Pancreas (tissue), 10 donors: ENCODE measurements at regions not wholly inside any gene's neighbourhood (a gene's known extent, or its start where the extent isn't known, plus 50 kb on each side); places are given as distances from the start of the nearest gene placed in this dataset.

Experiments
- ATAC-seq, 4 donors: fragments of 200-7000 bp; cut with Tn5 transposase; one replicate each; pipeline versions ENCODE4 v1.8.0 to v1.9.1; 2020; ENCODE audit warnings: mild to moderate bottlenecking in 4 of 4, moderate library complexity in 4 of 4
- DNase-seq, 6 donors: peaks; one replicate each; pipeline ENCODE4 v3.0.0-alpha.2; 2020
- FAIRE-seq: peaks from 2 replicates; lab custom pipeline; 2012; peaks lifted over from hg19 to GRCh38; lab: Jason Lieb, UNC
- H3K27ac ChIP-seq, 4 donors: fragments of 200-600 bp; sonication (generic); 1 replicate in 3 of 4; 2 replicates in 1 of 4; pipeline versions ENCODE4 v1.5.0 to v1.8.0; 2020
- H3K27me3 ChIP-seq, 4 donors: fragments of 200-600 bp; one replicate each; pipeline ENCODE4 v1.8.0; 2021
- H3K36me3 ChIP-seq, 3 donors: fragments of 200-600 bp; sonication (generic) in 1 of 3; one replicate each; pipeline versions ENCODE4 v1.5.0 to v1.8.0; 2020 to 2021
- H3K4me1 ChIP-seq, 3 donors: fragments of 200-600 bp; one replicate each; pipeline ENCODE4 v1.8.0; 2021
- H3K4me3 ChIP-seq, 4 donors: fragments of 200-600 bp; sonication (generic) in 2 of 4; one replicate each; pipeline versions ENCODE4 v1.5.0 to v1.8.0; 2020 to 2021
- H3K9me3 ChIP-seq, 4 donors: fragments of 200-600 bp; one replicate each; pipeline ENCODE4 v1.8.0; 2021
- CTCF ChIP-seq, 4 donors: fragments of 200-600 bp; sonication (generic) in 3 of 4; IDR thresholded peaks; one replicate each; pipeline versions ENCODE4 v1.5.0 to v1.8.0; 2021; ENCODE audit warnings: antibody characterized with exemption in 4 of 4
- WGBS, 2 donors: extraction: QIAGEN DNeasy Blood & Tissue Kit; methylation state at CpG; one replicate each; pipeline ENCODE4 v1.1.7; 2013; 5-methylcytosine and 5-hydroxymethylcytosine counted together
- intact Hi-C, 3 donors: fragments of 100-400 bp; cut with DNase I; formaldehyde crosslinking; loops; one replicate each; pipeline versions ENCODE4 v1.11.1 to v1.14.2; 2022
- donor health status: healthy with polysubstance abuse.
- donor health status: DM: no; HTN: no; CAD: no; lungs with moderate emphysema.
- donor health status: DM: no; HTN: no; CAD: no.
- donor health status: control.
- donor health status: control.
- donor health status: Bipolar disorder and iron deficiency.
- donor health status: DM: yes; HTN: yes; CAD: no.
- donor health status: DM: no; HTN: no; CAD: no.
- donor health status: DM: no; HTN: no; CAD: no.
- donor health status: DM: yes; HTN: yes; CAD: no.

GRCh38 chr9:76557674-76558225 is 98.8 kb downstream of the GCNT1 start:
- Histone ChIP-seq H3K4me3 (no peak overlapping the region), H3K27me3 (no peaks in the 10 kb centered on the region), H3K36me3 (no peaks in the 10 kb centered on the region), H3K9me3 (no peaks in the 10 kb centered on the region), H3K27ac (no peak overlapping the region), H3K4me1 (peaks cover 0 to 11% (median 0%) of the 10 kb centered on the region in 3 donors)
- no peak for TF ChIP-seq CTCF (IDR thresholded peaks at IDR 0.05)
- no peak for DNase-seq
- 98 to 100% methylated on average over 1 of the region's 1 CpG for WGBS, 2 donors
- intact Hi-C loops, result no loop called here
- no peak for FAIRE-seq
- no peak for ATAC-seq

- intact Hi-C loops, result no loop called here
- 89 to 100% methylated on average over 1 of the region's 1 CpG for WGBS, 2 donors
- no peaks in the 10 kb centered on the region for H3K9me3 ChIP-seq
- TF ChIP-seq CTCF (IDR thresholded peaks at IDR 0.05), result no peak
- H3K27ac ChIP-seq, result no peak overlapping the region
- FAIRE-seq (no peak), ATAC-seq (no peak), DNase-seq (no peak)
- H3K4me3 ChIP-seq, result no peak overlapping the region
- H3K4me1 ChIP-seq, result peaks cover 0 to 12% (median 0%) of the 10 kb centered on the region in 3 donors
- no peaks in the 10 kb centered on the region for H3K36me3 ChIP-seq
- H3K27me3 ChIP-seq, result no peaks in the 10 kb centered on the region
These were observed 99.5 kb downstream of the GCNT1 start for GRCh38 chr9:76558465-76558864.

- FAIRE-seq (no peak), ATAC-seq (no peak), DNase-seq (no peak)
- H3K4me1 ChIP-seq, result peaks cover 0 to 12% (median 0%) of the 10 kb centered on the region in 3 donors
- no peaks in the 10 kb centered on the region for H3K36me3 ChIP-seq
- no peaks in the 10 kb centered on the region for H3K9me3 ChIP-seq
- no peak for TF ChIP-seq CTCF (IDR thresholded peaks at IDR 0.05)
- no peaks in the 10 kb centered on the region for H3K27me3 ChIP-seq
- intact Hi-C loops, result no loop called here
- no peak overlapping the region for H3K4me3 ChIP-seq
- H3K27ac ChIP-seq, result no peak overlapping the region
These were observed 100.3 kb downstream of the GCNT1 start for GRCh38 chr9:76559286-76559685.

- 55 to 57% methylated on average over 4 of the region's 4 CpGs for WGBS, 2 donors
- intact Hi-C loops, result no loop called here
- no peak for TF ChIP-seq CTCF (IDR thresholded peaks at IDR 0.05)
- H3K27me3 ChIP-seq, result no peaks in the 10 kb centered on the region
- no peak overlapping the region for H3K27ac ChIP-seq
- H3K36me3 ChIP-seq, result no peaks in the 10 kb centered on the region
- FAIRE-seq (no peak), DNase-seq (peak in 2 of 6 donors; percentile 22 to 32), ATAC-seq (peak in 3 of 4 donors; percentile 40 to 64 (median 61))
- H3K9me3 ChIP-seq, result no peaks in the 10 kb centered on the region
- H3K4me1 ChIP-seq, result peaks cover 0 to 12% (median 0%) of the 10 kb centered on the region in 3 donors
- no peak overlapping the region for H3K4me3 ChIP-seq
These were observed 101.5 kb downstream of the GCNT1 start for GRCh38 chr9:76560481-76560922.

- Histone ChIP-seq H3K9me3 (no peaks in the 10 kb centered on the region), H3K4me3 (no peak overlapping the region), H3K4me1 (peaks cover 0 to 12% (median 0%) of the 10 kb centered on the region in 3 donors), H3K36me3 (no peaks in the 10 kb centered on the region), H3K27me3 (no peaks in the 10 kb centered on the region), H3K27ac (no peak overlapping the region)
- intact Hi-C loops, result no loop called here
- no peak for TF ChIP-seq CTCF (IDR thresholded peaks at IDR 0.05)
- ATAC-seq (no peak), DNase-seq (no peak), FAIRE-seq (no peak)
- 86 to 89% methylated on average over 2 of the region's 2 CpGs for WGBS, 2 donors
These were observed 102.2 kb downstream of the GCNT1 start for GRCh38 chr9:76561050-76561713.
